ENCODE measurements at regions not wholly inside any gene's neighbourhood (a gene's known extent, or its start where the extent isn't known, plus 50 kb on each side); places are given as distances from the start of the nearest gene placed in this dataset.

GRCh38 chr6:156109713-156110112 is 654.1 kb upstream of the NOX3 start:
- no peak for DNase-seq

- no peak for DNase-seq
Observed at GRCh38 chr6:156107624-156108101, 652.0 kb upstream of the NOX3 start.

- no peak for DNase-seq
Observed at GRCh38 chr6:156102129-156102528, 646.5 kb upstream of the NOX3 start.

GRCh38 chr6:156098839-156099238 is 643.2 kb upstream of the NOX3 start:
- no peak for DNase-seq

- no peak for DNase-seq
Observed at GRCh38 chr6:156087487-156087886, 631.8 kb upstream of the NOX3 start.

- no peak for DNase-seq
Observed at GRCh38 chr6:156082012-156082411, 626.4 kb upstream of the NOX3 start.

GRCh38 chr6:156080371-156080770 is 624.7 kb upstream of the NOX3 start:
- DNase-seq, result no peak

- DNase-seq, result no peak
Observed at GRCh38 chr6:156068881-156069280, 613.2 kb upstream of the NOX3 start.

GRCh38 chr6:156065849-156066248 is 610.2 kb upstream of the NOX3 start:
- DNase-seq, result no peak

- no peak for DNase-seq
Observed at GRCh38 chr6:156062091-156062563, 606.5 kb upstream of the NOX3 start.

GRCh38 chr6:156061465-156061864 is 605.8 kb upstream of the NOX3 start:
- no peak for DNase-seq

GRCh38 chr6:156060013-156060412 is 604.4 kb upstream of the NOX3 start:
- peak; percentile 14 to 17 for DNase-seq

- DNase-seq, result no peak
Observed at GRCh38 chr6:156058356-156058755, 602.7 kb upstream of the NOX3 start.

- DNase-seq, result no peak
Observed at GRCh38 chr6:156057869-156058268, 602.2 kb upstream of the NOX3 start.

GRCh38 chr6:156056085-156056484 is 600.4 kb upstream of the NOX3 start:
- DNase-seq, result no peak

GRCh38 chr6:156053626-156054025 is 598.0 kb upstream of the NOX3 start:
- DNase-seq, result no peak

- no peak for DNase-seq
Observed at GRCh38 chr6:156046841-156047449, 591.3 kb upstream of the NOX3 start.

- DNase-seq, result no peak
Observed at GRCh38 chr6:156046268-156046665, 590.6 kb upstream of the NOX3 start.

GRCh38 chr6:156045401-156046267 is 590.0 kb upstream of the NOX3 start:
- no peak for DNase-seq

- no peak for DNase-seq
Observed at GRCh38 chr6:156033598-156033997, 578.0 kb upstream of the NOX3 start.

- DNase-seq, result no peak
Observed at GRCh38 chr6:156031516-156031915, 575.9 kb upstream of the NOX3 start.

GRCh38 chr6:156030053-156030452 is 574.4 kb upstream of the NOX3 start:
- no peak for DNase-seq

GRCh38 chr6:156029286-156029985 is 573.8 kb upstream of the NOX3 start:
- DNase-seq, result no peak

Measured in activated T-cell treated with anti-CD3 and anti-CD28 coated beads, Interleukin-2, amount 50 U/mL, for 48 hours (primary cell).